Calu3 (cell line): ENCODE measurements at regions not wholly inside any gene's neighbourhood (a gene's known extent, or its start where the extent isn't known, plus 50 kb on each side); places are given as distances from the start of the nearest gene placed in this dataset.

Experiments
- BruUV-seq: library from RNA; stranded (reverse); fragments of 400-500 nt; replicated peaks from 2 replicates; lab custom pipeline; 2021; lab: Mats Ljungman, UMichigan
- CTCF ChIA-PET: fragments of 300-600 bp; sonication (Branson Sonifier 250); formaldehyde crosslinking; loops from one replicate; lab custom pipeline; 2022; ENCODE audit warnings: antibody characterized with exemption; lab: Charles Lee
- DNase-seq: peaks from one replicate; pipeline ENCODE4 v3.0.0; 2022
- H3K27ac Mint-ChIP-seq: one replicate; pipeline ENCODE4 v1.8.0; 2022; ENCODE audit warnings: mixed read lengths; ENCODE audit not compliant: unreplicated experiment
- H3K27me3 Mint-ChIP-seq: one replicate; pipeline ENCODE4 v1.8.0; 2022; ENCODE audit warnings: mixed read lengths; ENCODE audit not compliant: unreplicated experiment
- H3K36me3 Mint-ChIP-seq: one replicate; pipeline ENCODE4 v1.8.0; 2022; ENCODE audit warnings: mild to moderate bottlenecking, moderate library complexity, mixed read lengths; ENCODE audit not compliant: insufficient read depth, unreplicated experiment
- H3K4me1 Mint-ChIP-seq: one replicate; pipeline ENCODE4 v1.8.0; 2022; ENCODE audit warnings: mild to moderate bottlenecking, low read depth, mixed read lengths; ENCODE audit not compliant: unreplicated experiment
- H3K4me3 Mint-ChIP-seq: one replicate; pipeline ENCODE4 v1.8.0; 2022; ENCODE audit warnings: mild to moderate bottlenecking, low read depth, moderate library complexity, mixed read lengths; ENCODE audit not compliant: unreplicated experiment
- H3K9me3 Mint-ChIP-seq: one replicate; pipeline ENCODE4 v1.8.0; 2022; ENCODE audit warnings: low read depth, mixed read lengths; ENCODE audit not compliant: unreplicated experiment
- intact Hi-C: fragments of 100-400 bp; cut with micrococcal nuclease; formaldehyde crosslinking; loops from one replicate; pipeline ENCODE4 v1.10.0; 2022; ENCODE audit not compliant: unreplicated experiment
- TF ChIP-seq, protein P1 (sequence below): fragments of 200-600 bp; IDR thresholded peaks from one replicate; pipeline ENCODE4 v1.8.0; 2022; ENCODE audit warnings: antibody characterized with exemption; ENCODE audit not compliant: unreplicated experiment

DNA sequence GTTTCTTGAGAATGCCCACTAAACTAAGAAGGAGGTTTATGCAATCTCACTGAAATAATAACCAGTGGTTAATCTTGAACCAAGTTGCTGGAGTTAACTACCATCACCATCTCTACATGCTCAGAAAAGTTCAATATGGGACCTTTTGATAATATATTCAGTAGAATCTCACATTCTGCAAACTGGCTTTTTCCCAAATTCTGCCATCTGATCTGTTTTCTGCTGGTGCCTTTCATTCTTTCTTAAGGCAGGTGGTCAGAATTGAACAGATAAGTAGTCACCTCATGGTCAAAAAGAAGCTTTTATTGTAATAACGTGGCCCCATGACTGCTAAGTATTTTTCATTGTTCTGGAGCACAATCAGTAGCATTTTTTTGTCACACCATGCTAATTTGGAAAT lies 229.0 kb upstream of the GK2 start:
- Mint-ChIP-seq H3K27me3 (no peaks in the 10 kb centered on the region), H3K4me3 (no peak overlapping the region), H3K9me3 (no peaks in the 10 kb centered on the region), H3K4me1 (no peaks in the 10 kb centered on the region), H3K36me3 (no peaks in the 10 kb centered on the region), H3K27ac (no peak overlapping the region)
- TF ChIP-seq, protein P1, sequence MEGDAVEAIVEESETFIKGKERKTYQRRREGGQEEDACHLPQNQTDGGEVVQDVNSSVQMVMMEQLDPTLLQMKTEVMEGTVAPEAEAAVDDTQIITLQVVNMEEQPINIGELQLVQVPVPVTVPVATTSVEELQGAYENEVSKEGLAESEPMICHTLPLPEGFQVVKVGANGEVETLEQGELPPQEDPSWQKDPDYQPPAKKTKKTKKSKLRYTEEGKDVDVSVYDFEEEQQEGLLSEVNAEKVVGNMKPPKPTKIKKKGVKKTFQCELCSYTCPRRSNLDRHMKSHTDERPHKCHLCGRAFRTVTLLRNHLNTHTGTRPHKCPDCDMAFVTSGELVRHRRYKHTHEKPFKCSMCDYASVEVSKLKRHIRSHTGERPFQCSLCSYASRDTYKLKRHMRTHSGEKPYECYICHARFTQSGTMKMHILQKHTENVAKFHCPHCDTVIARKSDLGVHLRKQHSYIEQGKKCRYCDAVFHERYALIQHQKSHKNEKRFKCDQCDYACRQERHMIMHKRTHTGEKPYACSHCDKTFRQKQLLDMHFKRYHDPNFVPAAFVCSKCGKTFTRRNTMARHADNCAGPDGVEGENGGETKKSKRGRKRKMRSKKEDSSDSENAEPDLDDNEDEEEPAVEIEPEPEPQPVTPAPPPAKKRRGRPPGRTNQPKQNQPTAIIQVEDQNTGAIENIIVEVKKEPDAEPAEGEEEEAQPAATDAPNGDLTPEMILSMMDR = no peak
- BruUV-seq = no TSS peak
- DNase-seq = no peak
- intact Hi-C loops = no loop called here
- CTCF ChIA-PET = no interaction called here

- CTCF ChIA-PET = no interaction called here
- intact Hi-C loops = no loop called here
- no TSS peak for BruUV-seq
Measured at GRCh38 chr4:79634111-79634510, 226.1 kb upstream of the GK2 start.

GRCh38 chr4:79632114-79632513 lies 224.1 kb upstream of the GK2 start:
- H3K36me3 Mint-ChIP-seq = no peaks in the 10 kb centered on the region
- H3K27ac Mint-ChIP-seq = no peak overlapping the region
- BruUV-seq = no TSS peak
- H3K9me3 Mint-ChIP-seq = no peaks in the 10 kb centered on the region
- no peak overlapping the region for H3K4me3 Mint-ChIP-seq
- intact Hi-C loops = no loop called here
- CTCF ChIA-PET = interaction anchor here (0.6 kb wide), 1 partner anchor 118 kb away, joined by 3 read pairs; no protein-coding TSS in a partner anchor
- H3K27me3 Mint-ChIP-seq = no peaks in the 10 kb centered on the region
- TF ChIP-seq, protein P1 = no peak
- DNase-seq = no peak
- H3K4me1 Mint-ChIP-seq = no peaks in the 10 kb centered on the region

More at GRCh38 chr4:79634111-79634510, 226.1 kb upstream of the GK2 start:
- Mint-ChIP-seq H3K9me3 (no peaks in the 10 kb centered on the region), H3K27me3 (no peaks in the 10 kb centered on the region), H3K27ac (no peak overlapping the region), H3K4me3 (no peak overlapping the region), H3K4me1 (no peaks in the 10 kb centered on the region), H3K36me3 (no peaks in the 10 kb centered on the region)
- TF ChIP-seq, protein P1 = no peak
- DNase-seq = no peak

GRCh38 chr4:79626611-79627010 lies 218.6 kb upstream of the GK2 start:
- H3K27ac Mint-ChIP-seq = no peak overlapping the region
- intact Hi-C loops = loop anchor here (10.0 kb wide), 1 partner anchor 1128 kb away; no protein-coding TSS in a partner anchor
- no peak for DNase-seq
- no peaks in the 10 kb centered on the region for H3K9me3 Mint-ChIP-seq
- H3K27me3 Mint-ChIP-seq = no peaks in the 10 kb centered on the region
- H3K36me3 Mint-ChIP-seq = no peaks in the 10 kb centered on the region
- H3K4me1 Mint-ChIP-seq = no peaks in the 10 kb centered on the region
- TF ChIP-seq, protein P1 = no peak
- CTCF ChIA-PET = no interaction called here
- no TSS peak for BruUV-seq
- no peak overlapping the region for H3K4me3 Mint-ChIP-seq
